Neural progenitor cell (in vitro differentiated cells): ENCODE measurements at regions not wholly inside any gene's neighbourhood (a gene's known extent, or its start where the extent isn't known, plus 50 kb on each side); places are given as distances from the start of the nearest gene placed in this dataset.

Experiments
- DNase-seq: peaks from one replicate; pipeline ENCODE4 v3.0.0-alpha.2; 2016; ENCODE audit warnings: low spot score
- H2AFZ ChIP-seq: fragments of 200-600 bp; sonication (generic); replicated peaks from 2 replicates; pipeline ENCODE4 v1.6.1; 2016; ENCODE audit warnings: antibody characterized with exemption
- H3F3A ChIP-seq: fragments of 200-600 bp; sonication (generic); 2 replicates; pipeline ENCODE4 v1.6.1; 2016; ENCODE audit warnings: antibody characterized with exemption, low read depth
- H3K27ac ChIP-seq: fragments of 200-600 bp; sonication (generic); 2 replicates; pipeline ENCODE4 v1.5.1; 2016; ENCODE audit warnings: mild to moderate bottlenecking
- H3K27me3 ChIP-seq: fragments of 200-600 bp; sonication (generic); 2 replicates; pipeline ENCODE4 v1.6.1; 2016; ENCODE audit warnings: mild to moderate bottlenecking, moderate library complexity
- H3K36me3 ChIP-seq: fragments of 200-600 bp; sonication (generic); 2 replicates; pipeline ENCODE4 v1.5.1; 2016
- H3K4me1 ChIP-seq: fragments of 200-600 bp; sonication (generic); 2 replicates; pipeline ENCODE4 v1.6.1; 2016; ENCODE audit warnings: mixed run types
- H3K4me2 ChIP-seq: fragments of 200-600 bp; sonication (generic); 2 replicates; pipeline ENCODE4 v1.6.1; 2016
- H3K4me3 ChIP-seq: fragments of 200-600 bp; sonication (generic); 2 replicates; pipeline ENCODE4 v1.5.1; 2016
- H3K79me2 ChIP-seq: fragments of 200-600 bp; sonication (generic); 2 replicates; pipeline ENCODE4 v1.6.1; 2016; ENCODE audit warnings: low read depth
- H3K9ac ChIP-seq: fragments of 200-600 bp; sonication (generic); 2 replicates; pipeline ENCODE4 v1.6.1; 2016
- H3K9me3 ChIP-seq: fragments of 200-600 bp; sonication (generic); 2 replicates; pipeline ENCODE4 v1.5.1; 2016; ENCODE audit warnings: low read depth
- H4K20me1 ChIP-seq: fragments of 200-600 bp; sonication (generic); 2 replicates; pipeline ENCODE4 v1.6.1; 2016; ENCODE audit warnings: low read depth
- H3K27ac Mint-ChIP-seq: 3 replicates; pipeline ENCODE4 v1.8.0; 2021; ENCODE audit warnings: mixed read lengths
- H3K27me3 Mint-ChIP-seq: 2 replicates; pipeline ENCODE4 v1.8.0; 2022; ENCODE audit warnings: low read depth, mild to moderate bottlenecking, inconsistent platforms, moderate library complexity, mixed read lengths; ENCODE audit not compliant: insufficient read depth
- H3K36me3 Mint-ChIP-seq: 3 replicates; pipeline ENCODE4 v1.8.0; 2021; ENCODE audit warnings: mixed read lengths
- H3K4me1 Mint-ChIP-seq: 3 replicates; pipeline ENCODE4 v1.8.0; 2021; ENCODE audit warnings: mixed read lengths
- H3K4me3 Mint-ChIP-seq: 3 replicates; pipeline ENCODE4 v1.8.0; 2021; ENCODE audit warnings: mild to moderate bottlenecking, moderate library complexity, mixed read lengths
- H3K9me3 Mint-ChIP-seq: 3 replicates; pipeline ENCODE4 v1.8.0; 2020; ENCODE audit warnings: mixed read lengths
- CTCF ChIP-seq: fragments of 200-600 bp; sonication (generic); IDR thresholded peaks from 2 replicates; pipeline ENCODE4 v1.5.1; 2017; ENCODE audit warnings: antibody characterized with exemption, mild to moderate bottlenecking
- EZH2 ChIP-seq: fragments of 200-600 bp; sonication (generic); IDR thresholded peaks from 2 replicates; pipeline ENCODE4 v1.6.1; 2017; ENCODE audit warnings: antibody characterized with exemption, mild to moderate bottlenecking, moderate library complexity
- EZH2phosphoT487 ChIP-seq: fragments of 200-600 bp; sonication (generic); IDR thresholded peaks from 2 replicates; pipeline ENCODE4 v1.6.1; 2017; ENCODE audit warnings: antibody characterized with exemption

- no peak overlapping the region for H3K4me3 Mint-ChIP-seq
- H3K27me3 Mint-ChIP-seq: no peaks in the 10 kb centered on the region
- no peak overlapping the region for H3K4me3 ChIP-seq
- H3K79me2 ChIP-seq: no peaks in the 10 kb centered on the region
- H3F3A ChIP-seq: no peaks in the 10 kb centered on the region
- H3K27ac ChIP-seq: no peak overlapping the region
- H3K27ac Mint-ChIP-seq: no peak overlapping the region
- H3K9me3 Mint-ChIP-seq: no peaks in the 10 kb centered on the region
- H3K36me3 Mint-ChIP-seq: no peaks in the 10 kb centered on the region
- DNase-seq: no peak
- H3K27me3 ChIP-seq: no peaks in the 10 kb centered on the region
- H4K20me1 ChIP-seq: no peaks in the 10 kb centered on the region
- H3K36me3 ChIP-seq: no peaks in the 10 kb centered on the region
- H3K4me1 ChIP-seq: peaks cover 8% of the 10 kb centered on the region
- no peak overlapping the region for H2AFZ ChIP-seq
- no peaks in the 10 kb centered on the region for H3K9me3 ChIP-seq
- H3K9ac ChIP-seq: no peak overlapping the region
- H3K4me1 Mint-ChIP-seq: peaks cover 14% of the 10 kb centered on the region
- TF ChIP-seq CTCF: no peak
- TF ChIP-seq EZH2phosphoT487: no peak
- no peak for TF ChIP-seq EZH2
- no peak overlapping the region for H3K4me2 ChIP-seq
Measured at GRCh38 chr6:119526561-119527230, 177.1 kb upstream of the MAN1A1 start.

DNA sequence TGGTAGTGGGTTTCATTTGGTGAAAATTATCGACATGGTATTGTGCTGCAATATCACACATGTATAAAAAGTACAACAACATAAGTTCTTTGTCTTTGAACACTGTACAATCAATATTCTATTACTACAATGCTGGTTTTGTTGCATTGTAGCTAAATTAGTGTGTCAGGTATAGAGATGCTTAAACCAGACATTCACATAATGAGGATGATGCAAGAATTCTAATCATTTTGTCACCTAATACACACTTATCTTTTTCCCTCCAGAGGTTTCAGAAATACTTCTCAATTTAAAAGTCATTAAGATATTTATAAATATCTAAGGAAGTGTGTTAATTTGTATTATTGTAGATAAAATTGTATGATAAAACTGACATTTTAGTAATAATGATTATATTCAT lies 174.8 kb upstream of the MAN1A1 start:
- TF ChIP-seq CTCF (no peak), EZH2 (no peak), EZH2phosphoT487 (no peak)
- no peaks in the 10 kb centered on the region for H3K36me3 Mint-ChIP-seq
- no peaks in the 10 kb centered on the region for H4K20me1 ChIP-seq
- no peak for DNase-seq
- no peaks in the 10 kb centered on the region for H3K9me3 Mint-ChIP-seq
- no peaks in the 10 kb centered on the region for H3K36me3 ChIP-seq
- no peak overlapping the region for H3K4me2 ChIP-seq
- H3K4me3 Mint-ChIP-seq: no peak overlapping the region
- peaks cover 8% of the 10 kb centered on the region for H3K4me1 ChIP-seq
- no peak overlapping the region for H3K9ac ChIP-seq
- no peaks in the 10 kb centered on the region for H3K27me3 Mint-ChIP-seq
- H3F3A ChIP-seq: no peaks in the 10 kb centered on the region
- no peak overlapping the region for H3K27ac ChIP-seq
- H3K9me3 ChIP-seq: no peaks in the 10 kb centered on the region
- peaks cover 14% of the 10 kb centered on the region for H3K4me1 Mint-ChIP-seq
- H3K27me3 ChIP-seq: no peaks in the 10 kb centered on the region
- no peak overlapping the region for H3K27ac Mint-ChIP-seq
- H3K79me2 ChIP-seq: no peaks in the 10 kb centered on the region
- no peak overlapping the region for H2AFZ ChIP-seq
- H3K4me3 ChIP-seq: no peak overlapping the region

GRCh38 chr6:119523556-119523955 lies 174.0 kb upstream of the MAN1A1 start:
- Histone ChIP-seq H3K27me3 (no peaks in the 10 kb centered on the region), H3K36me3 (no peaks in the 10 kb centered on the region), H3F3A (no peaks in the 10 kb centered on the region), H3K9me3 (no peaks in the 10 kb centered on the region), H3K9ac (no peak overlapping the region), H3K79me2 (no peaks in the 10 kb centered on the region), H3K4me3 (no peak overlapping the region), H3K4me1 (peaks cover 8% of the 10 kb centered on the region), H2AFZ (no peak overlapping the region), H3K4me2 (no peak overlapping the region), H4K20me1 (no peaks in the 10 kb centered on the region), H3K27ac (no peak overlapping the region)
- H3K9me3 Mint-ChIP-seq: no peaks in the 10 kb centered on the region
- H3K27ac Mint-ChIP-seq: no peak overlapping the region
- no peak for DNase-seq
- no peak overlapping the region for H3K4me3 Mint-ChIP-seq
- no peak for TF ChIP-seq EZH2
- TF ChIP-seq CTCF: no peak
- TF ChIP-seq EZH2phosphoT487: no peak
- H3K4me1 Mint-ChIP-seq: peaks cover 12% of the 10 kb centered on the region
- no peaks in the 10 kb centered on the region for H3K27me3 Mint-ChIP-seq
- no peaks in the 10 kb centered on the region for H3K36me3 Mint-ChIP-seq
